ENCODE measurements at regions not wholly inside any gene's neighbourhood (a gene's known extent, or its start where the extent isn't known, plus 50 kb on each side); places are given as distances from the start of the nearest gene placed in this dataset.

GRCh38 chr4:129371926-129372325 lies 276.0 kb downstream of the C4orf33 start:
- no peak for TF ChIP-seq POLR2AphosphoS5 (IDR thresholded peaks at IDR 0.05)
- no peak for TF ChIP-seq CTCF (IDR thresholded peaks at IDR 0.05)
- TF ChIP-seq POLR2A (IDR thresholded peaks at IDR 0.05), result no peak
